H54 (cell line): ENCODE measurements at regions not wholly inside any gene's neighbourhood (a gene's known extent, or its start where the extent isn't known, plus 50 kb on each side); places are given as distances from the start of the nearest gene placed in this dataset.

Experiments used
- DNase-seq: peaks from one replicate; pipeline ENCODE4 v3.0.0; 2011; ENCODE audit warnings: low spot score, mixed read lengths; ENCODE audit not compliant: insufficient read length
- FAIRE-seq: peaks from 3 replicates; lab custom pipeline; 2011; peaks lifted over from hg19 to GRCh38; lab: Jason Lieb, UNC
- POLR2A ChIP-seq: IDR thresholded peaks from 2 replicates; pipeline ENCODE4 v1.6.1; 2011; ENCODE audit warnings: low read depth, mild to moderate bottlenecking, low read length

DNA sequence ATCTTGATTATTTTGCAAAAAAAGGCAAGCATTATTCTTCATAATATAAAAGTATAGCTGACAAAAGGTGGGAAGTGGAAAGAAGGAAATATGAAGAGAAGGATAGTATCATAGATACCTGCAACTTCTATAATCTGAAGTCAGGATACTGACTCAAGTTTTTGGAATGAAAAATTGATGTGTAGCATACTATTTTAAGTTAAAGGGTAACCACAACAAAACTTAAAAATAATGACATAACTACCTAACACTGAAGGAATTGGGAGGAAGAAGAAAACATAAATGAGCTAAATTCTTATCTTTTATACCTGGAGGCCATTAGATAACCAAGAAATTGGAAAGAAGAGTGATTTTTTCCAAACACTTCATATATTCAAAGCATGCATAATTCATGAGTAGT is 51.8 kb upstream of the TLE1 start:
- peak; percentile 72 for FAIRE-seq
- TF ChIP-seq POLR2A = no peak
- DNase-seq = no peak

- no peak for TF ChIP-seq POLR2A
- FAIRE-seq = no peak
Observed at GRCh38 chr9:81748091-81748490, 58.7 kb upstream of the TLE1 start.

DNA sequence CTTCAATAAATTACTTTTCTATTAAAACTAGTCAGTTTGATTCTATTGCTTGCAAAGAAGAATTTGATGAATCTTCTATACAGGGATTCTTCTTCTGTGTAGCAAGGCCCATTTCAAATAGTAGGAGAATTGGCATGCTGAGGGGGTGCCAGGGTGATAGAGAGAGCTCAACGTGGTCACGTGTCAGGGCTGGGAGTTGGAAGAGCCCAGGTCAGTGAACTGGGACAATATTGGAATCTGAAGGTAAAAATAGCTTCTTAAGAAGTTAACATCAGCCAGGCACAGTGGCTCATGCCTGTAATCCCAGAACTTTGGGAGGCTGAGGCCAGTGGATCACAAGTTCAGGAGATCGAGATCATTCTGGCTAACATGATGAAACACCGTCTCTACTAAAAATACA is 64.1 kb upstream of the TLE1 start:
- FAIRE-seq (no peak), DNase-seq (no peak)
- TF ChIP-seq POLR2A = no peak

More at GRCh38 chr9:81748091-81748490, 58.7 kb upstream of the TLE1 start:
- DNase-seq = no peak

- DNase-seq (no peak), FAIRE-seq (no peak)
- no peak for TF ChIP-seq POLR2A
Observed at GRCh38 chr9:81754245-81754644, 64.9 kb upstream of the TLE1 start.

GRCh38 chr9:81755721-81756120 is 66.4 kb upstream of the TLE1 start:
- no peak for DNase-seq
- FAIRE-seq = no peak
- TF ChIP-seq POLR2A = no peak

- DNase-seq (no peak), FAIRE-seq (no peak)
- no peak for TF ChIP-seq POLR2A
Observed at GRCh38 chr9:81756561-81756960, 67.2 kb upstream of the TLE1 start.

- no peak for TF ChIP-seq POLR2A
- FAIRE-seq (no peak), DNase-seq (no peak)
Observed at GRCh38 chr9:81758123-81758797, 68.9 kb upstream of the TLE1 start.

DNA sequence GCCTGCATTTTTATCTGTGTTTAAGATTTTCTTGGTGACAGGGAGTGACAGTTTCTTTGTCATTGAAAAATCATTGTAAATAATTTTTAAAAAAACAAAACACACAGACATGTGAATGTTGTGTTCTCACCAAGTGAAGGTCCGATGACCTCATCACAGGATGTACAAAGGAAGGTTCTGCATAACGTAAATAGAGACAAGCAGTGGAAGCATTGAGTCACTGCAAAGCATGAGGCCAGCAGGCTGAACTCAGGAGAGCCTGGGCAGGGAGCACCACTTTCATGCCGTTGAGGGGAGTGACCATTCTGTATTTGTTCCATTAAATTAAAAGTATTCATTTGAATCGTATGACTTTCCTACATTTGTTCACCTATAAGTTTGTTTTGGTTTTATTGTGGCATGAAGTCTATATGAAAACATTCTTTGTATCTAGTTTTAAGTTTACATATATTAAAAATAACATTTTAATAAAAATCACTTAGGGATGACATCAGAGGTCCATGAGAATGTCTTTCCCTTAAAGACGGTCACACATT is 70.4 kb upstream of the TLE1 start:
- DNase-seq = peak; percentile 83
- peak; percentile 94 for FAIRE-seq
- no peak for TF ChIP-seq POLR2A

- no peak for TF ChIP-seq POLR2A
- no peak for FAIRE-seq
Observed at GRCh38 chr9:81767921-81768320, 78.6 kb upstream of the TLE1 start.

DNA sequence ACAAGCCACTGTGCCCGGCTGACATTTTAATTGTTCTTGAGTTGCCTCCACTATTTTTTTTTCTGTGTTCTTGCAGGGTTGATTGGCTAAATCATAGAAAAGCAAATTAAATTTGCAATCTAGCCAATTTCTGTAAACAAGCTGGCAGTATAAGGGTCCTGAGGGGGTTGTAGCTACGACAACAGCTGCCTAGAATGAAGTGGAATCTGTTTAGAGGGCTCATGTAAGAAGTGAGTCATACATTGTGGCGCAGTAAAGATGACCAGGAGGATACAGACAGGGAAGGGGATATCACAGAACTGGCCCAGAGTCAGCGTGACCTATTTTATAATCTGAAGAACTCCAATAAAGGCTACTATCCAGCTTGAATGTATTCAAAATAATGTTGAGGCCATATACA is 82.2 kb upstream of the TLE1 start:
- peak; percentile 65 for DNase-seq
- FAIRE-seq = peak; percentile 97
- TF ChIP-seq POLR2A = no peak

More at GRCh38 chr9:81767921-81768320, 78.6 kb upstream of the TLE1 start:
- no peak for DNase-seq

DNA sequence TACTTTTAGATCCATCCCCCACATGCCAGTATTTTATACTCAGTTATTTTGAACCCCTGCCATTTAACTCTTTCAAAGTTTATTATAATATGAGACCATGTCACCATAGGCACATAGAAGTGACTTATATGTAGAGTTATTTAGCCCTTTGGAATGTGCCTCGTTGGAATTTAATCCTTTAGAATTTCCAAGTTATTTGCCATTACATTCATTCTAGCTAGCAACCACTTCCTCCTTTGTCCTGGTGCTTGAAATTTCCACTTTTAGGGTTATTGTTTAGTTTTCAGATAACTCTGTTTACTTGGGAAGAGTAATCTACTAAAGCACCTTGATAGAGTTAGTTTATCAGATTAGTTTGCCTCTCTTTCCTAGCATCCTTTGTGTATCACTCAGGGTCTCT is 82.8 kb upstream of the TLE1 start:
- TF ChIP-seq POLR2A = no peak
- FAIRE-seq (no peak), DNase-seq (peak; percentile 28)

GRCh38 chr9:81776390-81776789 is 87.0 kb upstream of the TLE1 start:
- TF ChIP-seq POLR2A = no peak
- DNase-seq (no peak), FAIRE-seq (no peak)

DNA sequence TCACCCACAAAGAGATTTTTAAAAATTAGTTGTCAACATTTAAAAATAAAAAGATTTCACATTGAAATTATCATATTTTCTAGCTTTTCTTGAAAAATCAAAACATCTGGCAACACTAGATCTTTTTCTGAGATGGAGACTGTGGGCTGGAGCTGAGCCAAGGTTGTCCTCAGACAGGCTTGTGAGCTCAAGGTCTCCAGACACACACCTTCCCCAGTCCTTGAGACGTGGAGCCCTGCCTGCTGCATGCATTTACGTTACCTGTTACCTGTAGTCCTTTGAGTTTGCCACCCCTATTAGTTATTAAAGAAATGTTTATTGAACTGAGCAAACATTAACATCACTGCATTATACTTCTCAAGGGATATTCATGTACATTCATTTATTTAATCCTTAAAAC is 87.5 kb upstream of the TLE1 start:
- FAIRE-seq = no peak
- DNase-seq = no peak

DNA sequence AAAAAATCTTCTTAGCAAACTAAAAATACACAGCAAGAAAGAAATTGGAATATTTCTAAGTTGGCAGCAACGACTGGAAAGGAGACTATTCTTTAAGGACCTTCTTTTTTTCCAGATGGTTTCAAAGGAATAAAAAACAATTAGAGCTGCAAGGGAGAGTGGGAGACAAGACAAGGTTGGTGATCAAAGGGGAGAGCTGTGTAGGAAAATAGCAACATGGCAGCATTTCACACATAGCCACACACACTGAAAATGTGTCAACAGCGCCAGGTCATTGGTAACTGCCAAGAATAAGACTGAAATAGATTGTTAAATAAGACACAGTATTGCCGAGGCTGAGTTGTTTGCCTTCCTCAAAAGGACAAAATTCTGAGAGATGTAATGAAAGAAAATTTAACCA is 88.1 kb upstream of the TLE1 start:
- DNase-seq (no peak), FAIRE-seq (no peak)
- TF ChIP-seq POLR2A = no peak

More for the DNA sequence above, 87.5 kb upstream of the TLE1 start:
- no peak for TF ChIP-seq POLR2A
